ENCODE measurements at regions not wholly inside any gene's neighbourhood (a gene's known extent, or its start where the extent isn't known, plus 50 kb on each side); places are given as distances from the start of the nearest gene placed in this dataset.

DNA sequence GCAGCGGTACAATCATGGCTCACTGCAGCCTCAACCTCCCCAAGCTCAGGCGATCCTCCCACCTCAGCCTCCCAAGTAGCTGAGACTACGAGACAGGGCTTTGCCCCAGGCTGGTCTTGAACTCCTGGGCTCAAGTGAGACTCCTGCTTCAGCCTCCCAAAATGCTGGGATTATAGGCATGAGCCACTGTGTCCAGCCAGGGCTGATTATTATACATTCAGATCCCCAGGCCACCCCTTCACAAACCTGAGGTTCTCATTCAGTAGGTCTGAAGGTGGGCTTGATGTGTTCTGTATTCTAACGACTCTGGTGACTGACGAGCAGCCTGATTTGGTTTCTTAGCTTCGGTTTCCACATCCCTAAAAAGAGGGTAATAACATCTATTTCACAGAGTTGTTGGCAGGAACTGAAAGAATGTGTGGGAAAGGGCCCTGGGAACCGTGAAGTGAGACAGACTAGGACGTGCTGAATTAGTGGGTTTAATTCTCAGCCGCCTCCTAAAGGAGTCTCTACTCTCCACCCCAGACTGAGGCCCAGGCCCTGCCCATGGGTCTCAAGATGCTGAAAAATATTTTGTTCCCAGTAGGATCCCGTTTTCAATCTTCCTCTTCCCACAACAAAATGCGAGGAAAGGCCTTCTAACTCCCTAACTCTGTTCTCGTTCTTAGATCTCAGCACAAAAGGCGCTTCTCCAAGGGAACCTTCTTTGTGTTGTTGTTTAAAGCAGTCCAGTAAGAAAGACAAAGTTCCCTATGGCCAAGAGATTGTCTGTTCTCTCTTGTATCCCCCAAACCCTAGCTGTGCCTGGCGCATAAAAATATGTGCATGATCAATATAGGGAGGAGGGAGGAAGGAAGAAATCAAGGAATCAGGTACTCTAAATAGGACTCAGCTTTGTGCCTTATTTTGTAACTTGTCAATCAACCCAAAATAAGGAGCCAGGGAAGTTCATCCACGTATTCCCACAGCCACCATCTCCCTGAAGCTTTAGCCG is 210.0 kb upstream of the TOPAZ1 start:
- H4K5ac ChIP-seq (ENCODE audit: low read depth, low read length) = no peak overlapping the region
- H2AK9ac ChIP-seq (replicated peaks; ENCODE audit: low read depth, low read length, poor library complexity) = no peak overlapping the region
- in situ Hi-C loops (cut with MboI; ENCODE audit: low sequenced_read_pairs) (no loop called here), intact Hi-C loops (cut with micrococcal nuclease) (no loop called here), dilution Hi-C loops (cut with HindIII; ENCODE audit: low sequenced_read_pairs, unreplicated experiment) (no loop called here)
- H3K56ac ChIP-seq (ENCODE audit: extremely low read depth, insufficient read depth, low read length) = no peak overlapping the region
- H2AFZ ChIP-seq (replicated peaks; ENCODE audit: low read length, poor library complexity) = no peak overlapping the region
- no peak overlapping the region for H4K91ac ChIP-seq (ENCODE audit: insufficient read depth, low read depth, low read length)
- H3K14ac ChIP-seq (replicated peaks; ENCODE audit: low read depth, low read length) = no peak overlapping the region
- H3K27me3 ChIP-seq (ENCODE audit: control insufficient read depth, insufficient read depth, low read length) = peaks cover 12% of the 10 kb centered on the region
- no peak overlapping the region for H3K4ac ChIP-seq (ENCODE audit: low read depth, low read length)
- no peak overlapping the region for H2BK20ac ChIP-seq (ENCODE audit: low read depth, low read length)
- H3K9me3 ChIP-seq (ENCODE audit: control insufficient read depth, insufficient read depth, low read length) = no peaks in the 10 kb centered on the region
- no peak overlapping the region for H3K18ac ChIP-seq (ENCODE audit: low read depth, low read length)
- no peak overlapping the region for H2BK120ac ChIP-seq (ENCODE audit: low read depth, low read length)
- no peak overlapping the region for H2BK15ac ChIP-seq (ENCODE audit: low read depth, low read length)
- no peak overlapping the region for H3K23ac ChIP-seq (ENCODE audit: low read depth, low read length)
- no peak overlapping the region for H3K9ac ChIP-seq (ENCODE audit: low read depth, low read length)
- no peaks in the 10 kb centered on the region for H3K79me1 ChIP-seq (ENCODE audit: low read depth in 1 of 2, low read length in 2 of 2)
- BruUV-seq (replicated peaks) = no TSS peak
- H3K27ac ChIP-seq (ENCODE audit: insufficient read depth, low read length) = no peak overlapping the region
- H3K4me3 ChIP-seq (ENCODE audit: insufficient read depth, low read depth, low read length) = no peak overlapping the region
- ATAC-seq (ENCODE audit: low read depth) = no peak
- H4K8ac ChIP-seq (ENCODE audit: low read depth in 2 of 2, low read length in 2 of 2) = no peak overlapping the region
- H2AK5ac ChIP-seq (ENCODE audit: low read depth, low read length) = no peak overlapping the region
- 28% methylated on average over 2 of the region's 16 CpGs; no CpG with 5 or more reads in 1 of the 2 experiments for WGBS, 2 experiments (ENCODE audit: extremely low coverage in 2 of 2, insufficient read length in 1 of 2)
- H3K36me3 ChIP-seq (ENCODE audit: control insufficient read depth, insufficient read depth, low read length) = no peaks in the 10 kb centered on the region
- CTCF ChIA-PET = no interaction called here
- POLR2A ChIA-PET (ENCODE audit: unreplicated experiment) = no interaction called here
- H3K4me2 ChIP-seq (ENCODE audit: low read depth, low read length) = no peak overlapping the region
- H3K4me1 ChIP-seq (ENCODE audit: control insufficient read depth, insufficient read depth, low read length) = no peaks in the 10 kb centered on the region
- TF ChIP-seq, protein P1, sequence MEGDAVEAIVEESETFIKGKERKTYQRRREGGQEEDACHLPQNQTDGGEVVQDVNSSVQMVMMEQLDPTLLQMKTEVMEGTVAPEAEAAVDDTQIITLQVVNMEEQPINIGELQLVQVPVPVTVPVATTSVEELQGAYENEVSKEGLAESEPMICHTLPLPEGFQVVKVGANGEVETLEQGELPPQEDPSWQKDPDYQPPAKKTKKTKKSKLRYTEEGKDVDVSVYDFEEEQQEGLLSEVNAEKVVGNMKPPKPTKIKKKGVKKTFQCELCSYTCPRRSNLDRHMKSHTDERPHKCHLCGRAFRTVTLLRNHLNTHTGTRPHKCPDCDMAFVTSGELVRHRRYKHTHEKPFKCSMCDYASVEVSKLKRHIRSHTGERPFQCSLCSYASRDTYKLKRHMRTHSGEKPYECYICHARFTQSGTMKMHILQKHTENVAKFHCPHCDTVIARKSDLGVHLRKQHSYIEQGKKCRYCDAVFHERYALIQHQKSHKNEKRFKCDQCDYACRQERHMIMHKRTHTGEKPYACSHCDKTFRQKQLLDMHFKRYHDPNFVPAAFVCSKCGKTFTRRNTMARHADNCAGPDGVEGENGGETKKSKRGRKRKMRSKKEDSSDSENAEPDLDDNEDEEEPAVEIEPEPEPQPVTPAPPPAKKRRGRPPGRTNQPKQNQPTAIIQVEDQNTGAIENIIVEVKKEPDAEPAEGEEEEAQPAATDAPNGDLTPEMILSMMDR (conservative IDR thresholded peaks at IDR 0.05; ENCODE audit: low read depth, low read length) = no peak
- TF ChIP-seq NFE2L2 (IDR thresholded peaks at IDR 0.05; ENCODE audit: low read depth, low read length) = no peak
- TF ChIP-seq RCOR1 (IDR thresholded peaks at IDR 0.05; ENCODE audit: insufficient replicate concordance, low read length) = no peak
- no peak for TF ChIP-seq MXI1 (IDR thresholded peaks at IDR 0.05; ENCODE audit: borderline replicate concordance, low read depth, low read length)
- no peak for TF ChIP-seq RAD21 (IDR thresholded peaks at IDR 0.05; ENCODE audit: low read length)
- TF ChIP-seq, protein P2, sequence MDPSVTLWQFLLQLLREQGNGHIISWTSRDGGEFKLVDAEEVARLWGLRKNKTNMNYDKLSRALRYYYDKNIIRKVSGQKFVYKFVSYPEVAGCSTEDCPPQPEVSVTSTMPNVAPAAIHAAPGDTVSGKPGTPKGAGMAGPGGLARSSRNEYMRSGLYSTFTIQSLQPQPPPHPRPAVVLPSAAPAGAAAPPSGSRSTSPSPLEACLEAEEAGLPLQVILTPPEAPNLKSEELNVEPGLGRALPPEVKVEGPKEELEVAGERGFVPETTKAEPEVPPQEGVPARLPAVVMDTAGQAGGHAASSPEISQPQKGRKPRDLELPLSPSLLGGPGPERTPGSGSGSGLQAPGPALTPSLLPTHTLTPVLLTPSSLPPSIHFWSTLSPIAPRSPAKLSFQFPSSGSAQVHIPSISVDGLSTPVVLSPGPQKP (IDR thresholded peaks at IDR 0.05; ENCODE audit: borderline replicate concordance, low read depth, low read length) = no peak
- no peak for TF ChIP-seq SMC3 (IDR thresholded peaks at IDR 0.05; ENCODE audit: low read depth, low read length)
- TF ChIP-seq MAZ (IDR thresholded peaks at IDR 0.05; ENCODE audit: borderline replicate concordance, low read depth, low read length) = no peak
- no peak overlapping the region for H2BK5ac ChIP-seq (ENCODE audit: low read depth, low read length, poor library complexity, severe bottlenecking)
- no peaks in the 10 kb centered on the region for H4K20me1 ChIP-seq (ENCODE audit: insufficient read depth, low read length)
- no peaks in the 10 kb centered on the region for H3K9me1 ChIP-seq (ENCODE audit: insufficient read depth, low read length)
- DNase-seq = no peak

Measured in IMR-90 (cell line).